GM13976 (cell line): ENCODE measurements at regions not wholly inside any gene's neighbourhood (a gene's known extent, or its start where the extent isn't known, plus 50 kb on each side); places are given as distances from the start of the nearest gene placed in this dataset.

Experiments
- DNase-seq: peaks from one replicate; pipeline ENCODE4 v3.0.0; 2012; ENCODE audit warnings: low spot score
- in situ Hi-C: fragments of 300-500 bp; cut with MboI; formaldehyde crosslinking; loops from one replicate; pipeline ENCODE4 v1.12.0; 2022; ENCODE audit warnings: low sequenced_read_pairs, mixed read lengths, inconsistent platforms; ENCODE audit not compliant: unreplicated experiment
- TF ChIP-seq, protein P1 (sequence below): IDR thresholded peaks from 2 replicates; pipeline ENCODE4 v1.5.1; 2012; ENCODE audit warnings: borderline replicate concordance, mild to moderate bottlenecking; ENCODE audit not compliant: insufficient read depth; ENCODE audit errors: extremely low read depth, missing control alignments, control extremely low read depth

DNA sequence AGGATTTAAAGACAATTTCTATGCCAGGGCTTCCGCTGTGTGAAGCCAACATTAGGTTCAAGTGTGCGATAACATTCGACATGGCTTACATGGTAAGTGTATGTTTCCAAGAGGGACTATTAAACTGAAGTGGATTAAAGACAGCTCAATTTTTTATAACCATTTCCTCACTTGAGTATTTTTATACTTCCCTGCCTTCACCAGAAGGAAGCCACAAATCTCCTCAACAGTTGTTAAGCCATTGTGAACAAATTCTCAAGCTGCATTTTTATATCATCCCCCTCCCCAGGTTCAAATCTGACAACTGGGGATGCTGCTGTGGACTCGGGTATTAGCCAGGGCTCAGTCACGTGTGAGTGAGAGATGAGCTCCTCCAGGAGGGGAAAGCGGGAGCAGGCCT, 116.3 kb downstream of the RHOU start:
- TF ChIP-seq, protein P1, sequence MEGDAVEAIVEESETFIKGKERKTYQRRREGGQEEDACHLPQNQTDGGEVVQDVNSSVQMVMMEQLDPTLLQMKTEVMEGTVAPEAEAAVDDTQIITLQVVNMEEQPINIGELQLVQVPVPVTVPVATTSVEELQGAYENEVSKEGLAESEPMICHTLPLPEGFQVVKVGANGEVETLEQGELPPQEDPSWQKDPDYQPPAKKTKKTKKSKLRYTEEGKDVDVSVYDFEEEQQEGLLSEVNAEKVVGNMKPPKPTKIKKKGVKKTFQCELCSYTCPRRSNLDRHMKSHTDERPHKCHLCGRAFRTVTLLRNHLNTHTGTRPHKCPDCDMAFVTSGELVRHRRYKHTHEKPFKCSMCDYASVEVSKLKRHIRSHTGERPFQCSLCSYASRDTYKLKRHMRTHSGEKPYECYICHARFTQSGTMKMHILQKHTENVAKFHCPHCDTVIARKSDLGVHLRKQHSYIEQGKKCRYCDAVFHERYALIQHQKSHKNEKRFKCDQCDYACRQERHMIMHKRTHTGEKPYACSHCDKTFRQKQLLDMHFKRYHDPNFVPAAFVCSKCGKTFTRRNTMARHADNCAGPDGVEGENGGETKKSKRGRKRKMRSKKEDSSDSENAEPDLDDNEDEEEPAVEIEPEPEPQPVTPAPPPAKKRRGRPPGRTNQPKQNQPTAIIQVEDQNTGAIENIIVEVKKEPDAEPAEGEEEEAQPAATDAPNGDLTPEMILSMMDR, result no peak
- DNase-seq, result no peak

GRCh38 chr1:228852024-228852423, 116.7 kb downstream of the RHOU start:
- TF ChIP-seq, protein P1, result no peak
- in situ Hi-C loops, result no loop called here
- no peak for DNase-seq

More for the DNA sequence above, 116.3 kb downstream of the RHOU start:
- in situ Hi-C loops, result no loop called here

GRCh38 chr1:228852511-228853088, 117.3 kb downstream of the RHOU start:
- TF ChIP-seq, protein P1, result no peak
- in situ Hi-C loops, result no loop called here
- no peak for DNase-seq

GRCh38 chr1:228853191-228853590, 117.9 kb downstream of the RHOU start:
- in situ Hi-C loops, result no loop called here
- DNase-seq, result no peak
- TF ChIP-seq, protein P1, result no peak

- no peak for DNase-seq
- TF ChIP-seq, protein P1, result no peak
- in situ Hi-C loops, result no loop called here
Observed at GRCh38 chr1:228853637-228854036, 118.4 kb downstream of the RHOU start.

- TF ChIP-seq, protein P1, result no peak
- in situ Hi-C loops, result no loop called here
Observed at GRCh38 chr1:228854907-228855306, 119.6 kb downstream of the RHOU start.

More at GRCh38 chr1:228854907-228855306, 119.6 kb downstream of the RHOU start:
- DNase-seq, result no peak
